Parathyroid adenoma (tissue), 2 donors: ENCODE measurements at regions not wholly inside any gene's neighbourhood (a gene's known extent, or its start where the extent isn't known, plus 50 kb on each side); places are given as distances from the start of the nearest gene placed in this dataset.

Source experiments
- H2AFZ ChIP-seq: fragments of 300-600 bp; sonication (generic); one replicate; pipeline ENCODE4 v1.7.0; 2017; ENCODE audit warnings: antibody characterized with exemption, mild to moderate bottlenecking
- H3K27ac ChIP-seq: fragments of 300-600 bp; sonication (generic); one replicate; pipeline ENCODE4 v1.7.0; 2017
- H3K27me3 ChIP-seq: fragments of 300-600 bp; sonication (generic); one replicate; pipeline ENCODE4 v1.7.0; 2017; ENCODE audit warnings: low read length; ENCODE audit not compliant: control insufficient read depth, insufficient read depth
- H3K36me3 ChIP-seq: fragments of 300-600 bp; sonication (generic); one replicate; pipeline ENCODE4 v1.7.0; 2017; ENCODE audit warnings: low read length; ENCODE audit not compliant: control insufficient read depth, insufficient read depth
- H3K4me1 ChIP-seq: fragments of 300-600 bp; sonication (generic); one replicate; pipeline ENCODE4 v1.7.0; 2017; ENCODE audit warnings: control low read depth
- H3K4me2 ChIP-seq: fragments of 300-600 bp; sonication (generic); one replicate; pipeline ENCODE4 v1.7.0; 2017; ENCODE audit warnings: low read length
- H3K4me3 ChIP-seq: fragments of 300-600 bp; sonication (generic); one replicate; pipeline ENCODE4 v1.7.0; 2017; ENCODE audit warnings: low read depth, low read length
- H3K79me2 ChIP-seq: fragments of 300-600 bp; sonication (generic); one replicate; pipeline ENCODE4 v1.7.0; 2017; ENCODE audit warnings: control low read depth
- H3K9ac ChIP-seq: fragments of 300-600 bp; sonication (generic); one replicate; pipeline ENCODE4 v1.7.0; 2017; ENCODE audit warnings: mild to moderate bottlenecking
- H3K9me3 ChIP-seq: fragments of 300-600 bp; sonication (generic); one replicate; pipeline ENCODE4 v1.7.0; 2017; ENCODE audit warnings: low read length; ENCODE audit not compliant: control insufficient read depth
- CTCF ChIP-seq: fragments of 300-600 bp; sonication (generic); IDR thresholded peaks from one replicate; pipeline ENCODE4 v1.7.0; 2017; ENCODE audit warnings: antibody characterized with exemption, mild to moderate bottlenecking
- donor health status: primary hyperparathyroidism.

GRCh38 chr12:19010726-19011125 is 118.8 kb upstream of the PLEKHA5 start:
- Histone ChIP-seq H3K79me2 (no peaks in the 10 kb centered on the region), H2AFZ (no peak overlapping the region), H3K9me3 (no peaks in the 10 kb centered on the region), H3K4me3 (no peak overlapping the region), H3K9ac (no peak overlapping the region), H3K4me1 (no peaks in the 10 kb centered on the region), H3K27me3 (no peaks in the 10 kb centered on the region), H3K27ac (no peak overlapping the region), H3K4me2 (no peak overlapping the region), H3K36me3 (no peaks in the 10 kb centered on the region)
- no peak for TF ChIP-seq CTCF

DNA sequence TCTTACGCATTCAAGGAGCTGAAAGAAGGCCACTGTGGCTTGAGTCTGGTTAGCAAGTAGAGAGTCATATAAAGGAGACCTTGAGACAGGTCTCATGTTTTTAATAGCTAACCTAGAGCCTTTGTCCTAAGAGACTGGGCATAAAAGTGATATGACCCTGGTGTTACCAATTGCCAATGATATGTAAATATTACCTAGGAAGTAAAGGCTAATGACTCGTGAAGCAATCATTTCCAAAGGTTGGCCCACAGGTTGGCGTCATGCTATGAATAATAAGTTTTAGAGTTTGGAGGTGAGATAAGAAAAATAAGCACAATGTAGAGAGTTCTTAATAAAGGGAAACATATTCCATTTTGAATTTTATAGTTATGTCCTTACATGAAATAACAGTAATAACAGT is 116.6 kb upstream of the PLEKHA5 start:
- Histone ChIP-seq H3K79me2 (no peaks in the 10 kb centered on the region), H3K27ac (no peak overlapping the region), H3K9me3 (no peaks in the 10 kb centered on the region), H3K36me3 (no peaks in the 10 kb centered on the region), H3K4me3 (no peak overlapping the region), H3K27me3 (no peaks in the 10 kb centered on the region), H3K9ac (no peak overlapping the region), H3K4me1 (no peaks in the 10 kb centered on the region), H3K4me2 (no peak overlapping the region), H2AFZ (no peak overlapping the region)
- no peak for TF ChIP-seq CTCF

- Histone ChIP-seq H3K9me3 (no peaks in the 10 kb centered on the region), H3K36me3 (no peaks in the 10 kb centered on the region), H2AFZ (no peak overlapping the region), H3K4me2 (no peak overlapping the region), H3K9ac (no peak overlapping the region), H3K27me3 (no peaks in the 10 kb centered on the region), H3K4me1 (no peaks in the 10 kb centered on the region), H3K79me2 (no peaks in the 10 kb centered on the region), H3K27ac (no peak overlapping the region), H3K4me3 (no peak overlapping the region)
- TF ChIP-seq CTCF: no peak
These were observed 115.3 kb upstream of the PLEKHA5 start for GRCh38 chr12:19014240-19014639.

- H2AFZ ChIP-seq: no peak overlapping the region
- no peaks in the 10 kb centered on the region for H3K79me2 ChIP-seq
- no peak overlapping the region for H3K27ac ChIP-seq
- no peaks in the 10 kb centered on the region for H3K9me3 ChIP-seq
- no peak overlapping the region for H3K4me2 ChIP-seq
- no peaks in the 10 kb centered on the region for H3K27me3 ChIP-seq
- no peak overlapping the region for H3K9ac ChIP-seq
- no peaks in the 10 kb centered on the region for H3K4me1 ChIP-seq
- no peak for TF ChIP-seq CTCF
- H3K4me3 ChIP-seq: no peak overlapping the region
- no peaks in the 10 kb centered on the region for H3K36me3 ChIP-seq
These were observed 114.2 kb upstream of the PLEKHA5 start for GRCh38 chr12:19015285-19015684.

- no peaks in the 10 kb centered on the region for H3K4me1 ChIP-seq
- no peaks in the 10 kb centered on the region for H3K9me3 ChIP-seq
- no peak overlapping the region for H3K4me2 ChIP-seq
- no peak overlapping the region for H3K4me3 ChIP-seq
- no peak overlapping the region for H3K27ac ChIP-seq
- peak overlapping the region; percentile 9 for H2AFZ ChIP-seq
- H3K9ac ChIP-seq: no peak overlapping the region
- no peaks in the 10 kb centered on the region for H3K27me3 ChIP-seq
- H3K36me3 ChIP-seq: no peaks in the 10 kb centered on the region
- no peak for TF ChIP-seq CTCF
- H3K79me2 ChIP-seq: no peaks in the 10 kb centered on the region
These were observed 111.1 kb upstream of the PLEKHA5 start for GRCh38 chr12:19018302-19018970.
